HG03064 (cell line): ENCODE measurements at regions not wholly inside any gene's neighbourhood (a gene's known extent, or its start where the extent isn't known, plus 50 kb on each side); places are given as distances from the start of the nearest gene placed in this dataset.
"Not testable (repeated sequence)": the region's sequence is repeated elsewhere in the genome, so short reads cannot be mapped to it uniquely, and the experiment has no call there.

Experiments
- ATAC-seq: cut with Tn5 transposase; IDR thresholded peaks from one replicate; pipeline ENCODE4 v1.9.1; 2021; ENCODE audit warnings: low read depth; ENCODE audit not compliant: unreplicated experiment

DNA sequence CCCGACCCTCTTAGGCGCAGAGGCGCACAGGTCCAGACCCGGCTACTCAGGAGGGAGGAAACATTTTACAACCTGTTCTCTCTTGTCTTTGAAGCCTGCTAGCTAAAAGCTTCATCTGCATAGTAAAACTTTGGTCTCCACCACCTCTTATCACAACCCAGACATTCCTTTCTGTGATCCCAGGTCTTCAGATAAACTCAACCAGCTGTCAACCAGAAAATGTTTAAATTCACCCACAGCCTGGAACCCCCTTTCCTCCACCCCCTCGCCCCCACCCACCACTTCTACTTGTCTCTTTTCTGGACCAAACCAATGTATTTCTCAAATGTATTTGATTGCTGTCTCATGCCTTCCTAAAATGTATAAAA lies 169.1 kb upstream of the PRKX start:
- not testable (repeated sequence) for ATAC-seq

DNA sequence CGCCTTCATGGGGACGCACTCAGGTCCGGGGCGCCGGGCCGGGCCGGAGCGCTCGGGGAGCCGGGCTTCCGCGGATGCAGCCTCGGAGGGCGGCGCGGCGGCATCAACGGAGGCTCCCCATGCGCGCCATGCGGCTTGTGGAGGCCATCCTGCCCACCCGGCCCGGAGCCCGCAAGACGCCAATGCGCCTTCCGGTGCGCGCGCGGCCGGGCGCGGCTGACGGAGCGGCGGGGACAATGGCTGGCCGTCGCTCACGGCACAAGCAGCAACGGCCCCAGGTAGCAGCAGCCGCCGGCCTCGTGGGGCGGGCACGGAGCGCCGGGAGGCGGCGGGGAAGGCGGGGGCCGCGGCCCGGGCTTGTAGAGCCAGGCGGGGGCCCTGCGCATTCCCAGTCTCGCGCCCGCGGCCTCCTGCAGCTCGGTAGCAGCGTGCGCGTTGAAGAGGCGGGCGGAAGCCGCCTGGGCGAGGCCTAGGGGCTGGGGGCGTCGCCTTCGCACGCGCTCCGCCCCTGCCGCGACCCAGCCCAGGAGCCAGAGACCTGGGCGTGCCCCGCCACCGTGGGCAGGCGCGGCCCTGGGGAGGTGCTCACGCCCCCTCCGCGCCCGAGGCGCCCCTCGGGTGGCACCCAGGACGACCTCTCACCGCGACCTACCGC lies 168.6 kb upstream of the PRKX start:
- ATAC-seq = peak; percentile 97

DNA sequence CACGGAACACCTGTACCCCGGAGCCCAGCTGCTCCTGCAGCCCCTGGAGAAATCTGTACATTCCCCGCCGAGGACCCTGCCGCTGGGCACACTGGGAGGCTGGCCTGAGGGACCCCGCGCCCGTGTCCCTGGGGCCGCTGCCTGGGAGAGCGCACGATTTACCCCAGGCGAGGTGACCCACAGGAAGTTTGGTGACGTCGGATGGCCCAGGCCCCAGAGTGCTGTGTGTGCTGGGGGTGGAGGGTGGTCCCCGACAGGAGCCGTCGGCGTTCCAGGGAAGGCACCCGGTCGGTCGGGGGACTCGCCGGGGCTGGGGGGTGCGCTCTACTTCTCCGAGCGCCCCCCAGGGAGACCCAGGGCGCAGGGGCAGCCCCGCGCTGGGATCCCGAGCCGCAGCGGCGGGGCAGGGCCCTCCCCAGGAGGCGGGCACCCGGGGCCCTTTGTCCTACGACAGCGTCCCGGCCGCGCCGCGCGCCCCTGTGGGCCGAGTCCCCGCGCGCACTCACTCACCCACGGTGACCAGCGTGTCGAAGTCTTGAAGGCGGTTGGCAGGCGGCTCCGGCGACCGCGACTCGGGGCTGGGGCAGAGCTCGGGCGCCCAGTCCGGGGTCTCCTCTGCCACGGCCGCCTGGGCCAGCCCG lies 167.9 kb upstream of the PRKX start:
- ATAC-seq = peak; percentile 46

DNA sequence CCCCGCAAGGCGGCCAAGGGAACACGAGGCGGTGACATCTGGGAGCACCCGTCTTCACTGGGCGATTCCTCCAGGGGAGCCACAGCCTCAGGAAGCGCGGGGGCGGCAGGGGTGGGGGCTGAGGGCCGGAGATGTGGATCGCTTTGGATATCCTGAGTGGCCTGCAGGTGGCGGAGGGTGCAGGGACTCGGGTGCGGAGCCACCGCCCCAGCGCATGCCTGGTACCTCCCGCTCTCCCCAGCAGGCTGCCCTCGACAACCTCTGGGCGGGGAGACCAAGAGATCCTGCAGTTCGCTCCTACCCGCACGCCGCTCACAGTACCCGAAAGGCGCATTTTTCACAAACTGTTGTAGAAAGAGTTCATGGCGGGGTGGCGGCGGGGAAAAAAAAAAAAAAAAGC lies 162.9 kb upstream of the PRKX start:
- ATAC-seq = not testable (repeated sequence)

DNA sequence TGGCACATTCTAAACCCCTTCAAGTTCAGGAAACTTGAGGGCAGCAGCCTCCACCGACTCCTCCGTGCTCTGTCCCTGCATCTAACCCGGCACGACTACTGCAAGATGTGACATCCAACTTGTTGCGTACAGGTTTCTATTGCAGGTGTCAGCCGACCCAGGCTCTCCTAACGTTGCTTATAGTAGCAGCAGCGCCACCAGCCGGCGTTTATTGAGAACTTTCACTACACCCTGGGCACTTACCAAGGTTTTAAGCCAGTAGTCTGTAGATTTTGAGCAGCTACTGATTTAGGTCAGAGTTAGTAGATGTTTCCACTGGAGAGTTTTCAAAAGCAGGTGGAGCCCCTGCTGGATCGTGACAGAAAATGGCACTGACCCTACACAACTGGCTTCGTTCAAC lies 162.2 kb upstream of the PRKX start:
- not testable (repeated sequence) for ATAC-seq

DNA sequence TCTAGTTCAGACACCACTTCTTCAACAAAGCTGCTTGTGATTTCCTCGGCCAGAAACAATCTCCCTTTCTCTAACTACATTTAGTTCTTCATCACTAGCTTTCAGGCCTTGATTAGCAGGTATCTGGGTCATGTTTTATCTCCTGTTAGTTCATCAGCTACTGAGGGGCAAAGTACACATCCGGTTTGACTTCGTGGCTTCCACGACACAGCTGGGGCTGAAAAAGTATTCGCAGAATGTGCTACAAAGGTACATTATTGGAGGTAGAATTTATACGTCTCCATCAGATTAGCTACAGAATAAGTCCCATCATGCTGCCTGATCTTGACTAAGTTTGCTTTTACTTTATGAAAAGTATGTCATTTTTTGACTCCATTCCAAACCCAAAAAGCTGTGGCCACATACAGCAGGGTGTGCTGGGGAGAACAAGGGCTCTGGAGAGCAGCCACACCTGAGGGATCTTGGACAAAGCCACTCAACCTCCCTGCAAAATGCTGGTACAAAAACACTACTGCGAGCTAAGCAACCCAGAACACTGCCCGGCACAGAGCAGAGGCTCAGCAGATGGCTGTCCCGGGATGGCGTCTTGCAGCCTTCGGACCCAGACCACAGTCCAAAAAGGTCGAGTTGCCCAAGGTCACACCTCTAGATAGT lies 158.9 kb upstream of the PRKX start:
- not testable (repeated sequence) for ATAC-seq

DNA sequence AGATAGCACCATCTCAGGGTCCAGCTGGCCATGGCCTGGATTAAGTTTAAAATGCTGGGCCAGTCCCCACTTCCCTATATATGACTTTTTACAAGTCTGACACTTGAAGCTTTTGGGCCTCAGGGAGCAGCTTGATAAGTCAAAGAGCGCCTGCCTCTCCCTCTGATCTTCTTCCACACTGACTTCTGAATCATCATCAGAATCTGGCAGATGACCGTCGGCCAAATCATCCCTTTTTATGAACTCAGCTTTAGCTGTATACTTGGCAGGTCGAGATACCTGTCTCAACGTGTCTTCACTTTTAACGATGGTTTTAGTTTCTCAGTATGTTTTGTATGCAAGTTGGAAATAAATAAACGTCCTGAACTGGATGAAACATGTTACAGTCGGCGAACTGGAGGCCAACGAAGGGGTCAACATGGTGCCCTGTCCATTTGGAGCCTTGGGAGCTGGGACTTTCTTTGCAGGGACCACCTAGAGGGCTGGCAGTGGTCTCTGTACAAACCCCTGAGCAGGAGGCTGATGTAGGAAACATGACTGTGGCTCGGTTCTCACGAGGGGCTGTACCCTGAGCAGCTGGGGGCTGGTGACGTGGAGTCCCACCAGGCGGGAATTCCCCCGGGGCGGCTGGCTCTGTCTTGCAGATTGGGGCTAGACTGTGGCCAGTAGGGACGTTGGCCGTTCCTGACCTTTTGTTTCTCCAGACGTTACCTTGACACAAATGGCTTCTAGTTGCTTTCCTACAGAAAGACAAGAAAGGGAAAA lies 153.8 kb upstream of the PRKX start:
- ATAC-seq = not testable (repeated sequence)

DNA sequence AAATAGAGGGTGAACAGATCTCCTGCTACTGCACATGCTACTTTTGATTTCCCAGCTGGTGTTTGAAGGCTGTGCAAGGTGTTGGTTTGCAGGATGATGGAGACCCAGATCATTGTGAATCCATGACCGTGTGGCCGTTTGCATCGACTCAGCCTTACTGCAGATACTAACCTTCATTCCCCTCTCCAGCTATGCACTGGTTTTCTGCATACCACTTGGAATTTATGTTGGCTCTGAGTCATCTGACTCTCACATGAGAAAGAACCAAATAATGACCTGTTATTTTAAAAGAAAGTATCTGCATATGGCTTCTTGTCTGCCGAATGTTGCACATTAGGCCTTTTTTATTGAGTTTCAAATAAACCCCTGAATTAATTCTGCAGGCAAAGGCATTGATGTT lies 144.9 kb upstream of the PRKX start:
- not testable (repeated sequence) for ATAC-seq

DNA sequence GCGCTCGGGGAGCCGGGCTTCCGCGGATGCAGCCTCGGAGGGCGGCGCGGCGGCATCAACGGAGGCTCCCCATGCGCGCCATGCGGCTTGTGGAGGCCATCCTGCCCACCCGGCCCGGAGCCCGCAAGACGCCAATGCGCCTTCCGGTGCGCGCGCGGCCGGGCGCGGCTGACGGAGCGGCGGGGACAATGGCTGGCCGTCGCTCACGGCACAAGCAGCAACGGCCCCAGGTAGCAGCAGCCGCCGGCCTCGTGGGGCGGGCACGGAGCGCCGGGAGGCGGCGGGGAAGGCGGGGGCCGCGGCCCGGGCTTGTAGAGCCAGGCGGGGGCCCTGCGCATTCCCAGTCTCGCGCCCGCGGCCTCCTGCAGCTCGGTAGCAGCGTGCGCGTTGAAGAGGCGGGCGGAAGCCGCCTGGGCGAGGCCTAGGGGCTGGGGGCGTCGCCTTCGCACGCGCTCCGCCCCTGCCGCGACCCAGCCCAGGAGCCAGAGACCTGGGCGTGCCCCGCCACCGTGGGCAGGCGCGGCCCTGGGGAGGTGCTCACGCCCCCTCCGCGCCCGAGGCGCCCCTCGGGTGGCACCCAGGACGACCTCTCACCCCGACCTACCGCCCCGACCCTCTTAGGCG lies 130.2 kb upstream of the PRKX start:
- peak; percentile 97 for ATAC-seq

DNA sequence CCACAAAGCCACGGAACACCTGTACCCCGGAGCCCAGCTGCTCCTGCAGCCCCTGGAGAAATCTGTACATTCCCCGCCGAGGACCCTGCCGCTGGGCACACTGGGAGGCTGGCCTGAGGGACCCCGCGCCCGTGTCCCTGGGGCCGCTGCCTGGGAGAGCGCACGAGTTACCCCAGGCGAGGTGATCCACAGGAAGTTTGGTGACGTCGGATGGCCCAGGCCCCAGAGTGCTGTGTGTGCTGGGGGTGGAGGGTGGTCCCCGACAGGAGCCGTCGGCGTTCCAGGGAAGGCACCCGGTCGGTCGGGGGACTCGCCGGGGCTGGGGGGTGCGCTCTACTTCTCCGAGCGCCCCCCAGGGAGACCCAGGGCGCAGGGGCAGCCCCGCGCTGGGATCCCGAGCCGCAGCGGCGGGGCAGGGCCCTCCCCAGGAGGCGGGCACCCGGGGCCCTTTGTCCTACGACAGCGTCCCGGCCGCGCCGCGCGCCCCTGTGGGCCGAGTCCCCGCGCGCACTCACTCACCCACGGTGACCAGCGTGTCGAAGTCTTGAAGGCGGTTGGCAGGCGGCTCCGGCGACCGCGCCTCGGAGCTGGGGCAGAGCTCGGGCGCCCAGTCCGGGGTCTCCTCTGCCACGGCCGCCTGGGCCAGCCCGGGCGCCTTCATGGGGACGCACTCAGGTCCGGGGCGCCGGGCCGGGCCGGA lies 129.5 kb upstream of the PRKX start:
- ATAC-seq = peak; percentile 52

DNA sequence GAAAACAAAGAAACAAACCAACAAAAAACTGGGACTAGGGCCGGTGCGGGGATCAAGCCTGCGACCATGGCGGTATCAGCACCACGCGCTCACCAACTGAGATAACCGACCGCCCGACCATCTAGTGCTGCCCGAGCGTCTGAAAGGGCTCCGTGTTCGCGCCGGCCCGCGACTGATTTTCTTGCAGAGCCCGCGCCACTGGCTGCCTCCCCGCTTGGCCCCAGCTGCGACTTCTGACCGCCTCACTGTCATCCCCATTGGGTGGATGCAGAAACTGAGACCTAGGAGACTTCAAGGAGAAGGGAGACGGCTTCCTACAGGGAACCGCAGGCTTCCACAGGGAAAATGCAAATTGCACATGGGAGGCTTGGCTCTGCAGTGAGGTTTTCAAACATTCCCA lies 125.3 kb upstream of the PRKX start:
- ATAC-seq = not testable (repeated sequence)

DNA sequence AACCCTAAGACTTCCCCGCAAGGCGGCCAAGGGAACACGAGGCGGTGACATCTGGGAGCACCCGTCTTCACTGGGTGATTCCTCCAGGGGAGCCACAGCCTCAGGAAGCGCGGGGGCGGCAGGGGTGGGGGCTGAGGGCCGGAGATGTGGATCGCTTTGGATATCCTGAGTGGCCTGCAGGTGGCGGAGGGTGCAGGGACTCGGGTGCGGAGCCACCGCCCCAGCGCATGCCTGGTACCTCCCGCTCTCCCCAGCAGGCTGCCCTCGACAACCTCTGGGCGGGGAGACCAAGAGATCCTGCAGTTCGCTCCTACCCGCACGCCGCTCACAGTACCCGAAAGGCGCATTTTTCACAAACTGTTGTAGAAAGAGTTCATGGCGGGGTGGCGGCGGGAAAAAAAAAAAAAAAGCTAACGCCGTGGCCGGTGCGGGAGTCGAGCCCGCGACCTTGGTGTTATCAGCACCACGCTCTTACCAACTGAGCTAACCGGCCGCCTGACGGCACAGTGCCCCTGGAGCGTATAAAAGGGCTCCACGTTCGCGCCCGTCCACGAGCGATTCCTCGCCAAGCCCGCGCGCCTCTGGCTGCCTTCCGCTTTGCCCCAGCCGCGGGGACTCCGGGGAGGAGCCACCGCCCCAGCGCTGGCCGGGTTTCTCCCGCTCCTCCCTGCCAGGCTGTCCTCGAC lies 124.7 kb upstream of the PRKX start:
- not testable (repeated sequence) for ATAC-seq

DNA sequence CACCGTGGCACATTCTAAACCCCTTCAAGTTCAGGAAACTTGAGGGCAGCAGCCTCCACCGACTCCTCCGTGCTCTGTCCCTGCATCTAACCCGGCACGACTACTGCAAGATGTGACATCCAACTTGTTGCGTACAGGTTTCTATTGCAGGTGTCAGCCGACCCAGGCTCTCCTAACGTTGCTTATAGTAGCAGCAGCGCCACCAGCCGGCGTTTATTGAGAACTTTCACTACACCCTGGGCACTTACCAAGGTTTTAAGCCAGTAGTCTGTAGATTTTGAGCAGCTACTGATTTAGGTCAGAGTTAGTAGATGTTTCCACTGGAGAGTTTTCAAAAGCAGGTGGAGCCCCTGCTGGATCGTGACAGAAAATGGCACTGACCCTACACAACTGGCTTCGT lies 123.8 kb upstream of the PRKX start:
- not testable (repeated sequence) for ATAC-seq

DNA sequence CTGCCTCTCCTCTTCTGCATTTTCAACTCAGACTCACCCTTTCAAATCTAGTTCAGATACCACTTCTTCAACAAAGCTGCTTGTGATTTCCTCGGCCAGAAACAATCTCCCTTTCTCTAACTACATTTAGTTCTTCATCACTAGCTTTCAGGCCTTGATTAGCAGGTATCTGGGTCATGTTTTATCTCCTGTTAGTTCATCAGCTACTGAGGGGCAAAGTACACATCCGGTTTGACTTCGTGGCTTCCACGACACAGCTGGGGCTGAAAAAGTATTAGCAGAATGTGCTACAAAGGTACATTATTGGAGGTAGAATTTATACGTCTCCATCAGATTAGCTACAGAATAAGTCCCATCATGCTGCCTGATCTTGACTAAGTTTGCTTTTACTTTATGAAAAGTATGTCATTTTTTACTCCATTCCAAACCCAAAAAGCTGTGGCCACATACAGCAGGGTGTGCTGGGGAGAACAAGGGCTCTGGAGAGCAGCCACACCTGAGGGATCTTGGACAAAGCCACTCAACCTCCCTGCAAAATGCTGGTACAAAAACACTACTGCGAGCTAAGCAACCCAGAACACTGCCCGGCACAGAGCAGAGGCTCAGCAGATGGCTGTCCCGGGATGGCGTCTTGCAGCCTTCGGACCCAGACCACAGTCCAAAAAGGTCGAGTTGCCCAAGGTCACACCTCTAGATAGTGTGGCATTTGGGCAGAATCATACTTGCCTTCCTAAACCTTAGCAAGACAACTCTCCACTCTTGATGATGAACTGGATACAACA lies 120.5 kb upstream of the PRKX start:
- not testable (repeated sequence) for ATAC-seq

DNA sequence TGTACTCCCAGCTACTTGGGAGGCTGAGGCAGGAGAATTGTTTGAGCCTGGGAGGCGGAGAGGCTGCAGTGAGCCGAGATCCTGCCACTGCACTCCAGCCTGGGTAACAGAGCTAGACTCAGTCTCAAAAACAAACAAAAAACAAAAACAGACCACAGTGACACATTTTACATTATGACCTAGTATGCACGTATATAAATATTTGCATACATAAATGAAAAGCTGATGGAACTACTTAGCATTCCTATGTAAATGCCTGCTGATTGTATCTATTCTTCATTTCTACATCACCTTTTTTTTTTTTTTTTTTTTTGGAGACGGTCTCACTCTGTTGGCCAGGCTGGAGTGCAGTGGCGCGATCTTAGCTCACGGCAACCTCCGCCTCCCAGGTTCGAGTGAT lies 116.6 kb upstream of the PRKX start:
- not testable (repeated sequence) for ATAC-seq

DNA sequence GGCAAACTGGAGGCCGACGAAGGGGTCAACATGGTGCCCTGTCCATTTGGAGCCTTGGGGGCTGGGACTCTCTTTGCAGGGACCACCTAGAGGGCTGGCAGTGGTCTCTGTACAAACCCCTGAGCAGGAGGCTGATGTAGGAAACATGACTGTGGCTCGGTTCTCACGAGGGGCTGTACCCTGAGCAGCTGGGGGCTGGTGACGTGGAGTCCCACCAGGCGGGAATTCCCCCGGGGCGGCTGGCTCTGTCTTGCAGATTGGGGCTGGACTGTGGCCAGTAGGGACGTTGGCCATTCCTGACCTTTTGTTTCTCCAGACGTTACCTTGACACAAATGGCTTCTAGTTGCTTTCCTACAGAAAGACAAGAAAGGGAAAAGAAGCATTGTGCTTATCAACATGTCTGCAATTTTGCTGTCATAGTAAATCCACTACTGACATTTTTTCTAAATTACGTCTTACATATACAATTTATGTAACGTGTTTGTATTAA lies 115.6 kb upstream of the PRKX start:
- not testable (repeated sequence) for ATAC-seq

DNA sequence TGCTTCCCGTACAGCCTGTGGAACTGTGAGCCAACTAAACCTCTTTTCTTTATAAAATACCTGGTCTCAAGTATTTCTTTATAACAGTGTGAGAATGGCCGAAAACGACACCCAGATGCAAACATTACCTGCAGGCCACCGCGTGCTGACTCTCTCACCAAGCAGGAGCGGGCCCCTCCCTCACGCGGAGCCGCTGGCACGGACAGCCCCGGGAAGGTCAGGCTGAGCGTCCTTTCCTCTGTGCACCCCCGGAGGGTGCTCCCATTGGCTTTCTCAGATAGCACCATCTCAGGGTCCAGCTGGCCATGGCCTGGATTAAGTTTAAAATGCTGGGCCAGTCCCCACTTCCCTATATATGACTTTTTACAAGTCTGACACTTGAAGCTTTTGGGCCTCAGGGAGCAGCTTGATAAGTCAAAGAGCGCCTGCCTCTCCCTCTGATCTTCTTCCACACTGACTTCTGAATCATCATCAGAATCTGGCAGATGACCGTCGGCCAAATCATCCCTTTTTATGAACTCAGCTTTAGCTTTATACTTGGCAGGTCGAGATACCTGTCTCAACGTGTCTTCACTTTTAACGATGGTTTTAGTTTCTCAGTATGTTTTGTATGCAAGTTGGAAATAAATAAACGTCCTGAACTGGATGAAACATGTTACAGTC lies 115.1 kb upstream of the PRKX start:
- not testable (repeated sequence) for ATAC-seq

DNA sequence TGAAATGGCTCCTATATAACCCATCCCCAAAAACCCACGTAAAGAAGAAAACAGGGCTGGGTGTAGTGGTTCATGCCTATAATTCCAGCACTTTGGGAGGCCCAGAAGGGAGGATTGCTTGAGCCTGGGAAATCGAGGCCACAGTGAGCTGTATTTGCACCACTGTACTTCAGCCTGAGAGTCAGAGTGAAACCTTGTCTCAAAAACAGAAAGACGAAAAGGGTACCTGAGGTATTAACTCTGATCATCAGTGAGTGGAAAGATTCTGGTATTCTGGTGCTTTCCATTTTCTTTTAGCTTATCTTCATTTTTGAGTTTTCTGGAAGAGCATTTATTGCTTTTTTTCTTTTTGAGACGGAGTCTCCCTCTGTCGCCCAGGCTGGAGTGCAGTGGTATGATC lies 110.6 kb upstream of the PRKX start:
- not testable (repeated sequence) for ATAC-seq
